SU-DHL-6 (cell line): ENCODE measurements at regions not wholly inside any gene's neighbourhood (a gene's known extent, or its start where the extent isn't known, plus 50 kb on each side); places are given as distances from the start of the nearest gene placed in this dataset.

Source experiments
- H2AFZ ChIP-seq: fragments of 200-600 bp; sonication (generic); 2 replicates; pipeline ENCODE4 v1.6.1; 2014; ENCODE audit warnings: low read depth, mild to moderate bottlenecking, moderate library complexity, mixed read lengths, antibody characterized with exemption, low read length; ENCODE audit not compliant: severe bottlenecking
- H3F3A ChIP-seq: fragments of 200-600 bp; shearing (Covaris generic); 2 replicates; pipeline ENCODE4 v1.6.0; 2016; ENCODE audit warnings: antibody characterized with exemption, mild to moderate bottlenecking; ENCODE audit not compliant: insufficient read depth
- H3K27ac ChIP-seq: fragments of 200-600 bp; sonication (generic); 2 replicates; pipeline ENCODE4 v1.5.1; 2016; ENCODE audit warnings: low read depth, mild to moderate bottlenecking, low read length, moderate library complexity, mixed read lengths
- H3K27me3 ChIP-seq: fragments of 200-600 bp; sonication (generic), shearing (Covaris generic); 2 replicates; pipeline ENCODE4 v1.6.0; 2014; ENCODE audit warnings: mild to moderate bottlenecking, low read length
- H3K36me3 ChIP-seq: fragments of 200-600 bp; sonication (generic); 2 replicates; pipeline ENCODE4 v1.6.1; 2014; ENCODE audit warnings: mild to moderate bottlenecking, low read length, mixed read lengths
- H3K4me2 ChIP-seq: fragments of 300-600, 200-600 bp; shearing (Covaris generic), sonication (generic); 2 replicates; pipeline ENCODE4 v1.6.0; 2014; ENCODE audit warnings: low read length, low read depth, mild to moderate bottlenecking; ENCODE audit not compliant: poor library complexity, severe bottlenecking
- H3K4me3 ChIP-seq: fragments of 200-600 bp; sonication (generic); 2 replicates; pipeline ENCODE4 v1.5.1; 2014; ENCODE audit warnings: antibody characterized with exemption, low read length, mild to moderate bottlenecking, mixed read lengths; ENCODE audit not compliant: insufficient read depth, poor library complexity, severe bottlenecking
- H3K79me2 ChIP-seq: fragments of 200-600 bp; sonication (generic); 2 replicates; pipeline ENCODE4 v1.6.1; 2014; ENCODE audit warnings: mild to moderate bottlenecking, low read length, moderate library complexity; ENCODE audit not compliant: insufficient read depth
- H3K9ac ChIP-seq: fragments of 200-600 bp; sonication (generic); 2 replicates; pipeline ENCODE4 v1.7.0; 2014; ENCODE audit warnings: mild to moderate bottlenecking, low read length
- H3K9me2 ChIP-seq: fragments of 200-600 bp; sonication (generic); replicated peaks from 2 replicates; pipeline ENCODE4 v1.6.1; 2014; ENCODE audit warnings: low read length; ENCODE audit not compliant: insufficient read depth
- H3K9me3 ChIP-seq: fragments of 200-600 bp; sonication (generic); 2 replicates; pipeline ENCODE4 v1.6.1; 2014; ENCODE audit warnings: low read length, mixed read lengths; ENCODE audit not compliant: insufficient read depth
- H4K20me1 ChIP-seq: fragments of 200-600 bp; sonication (generic); 2 replicates; pipeline ENCODE4 v1.6.1; 2014; ENCODE audit warnings: low read depth, mild to moderate bottlenecking, antibody characterized with exemption, low read length, moderate library complexity, mixed read lengths
- EZH2phosphoT487 ChIP-seq: fragments of 200-600 bp; sonication (generic), shearing (Covaris generic); conservative IDR thresholded peaks from 2 replicates; pipeline ENCODE4 v1.6.1; 2018; ENCODE audit warnings: mild to moderate bottlenecking, antibody characterized with exemption, low read length, moderate library complexity, mixed read lengths
- TF ChIP-seq, protein P1 (sequence below): fragments of 200-600 bp; sonication (generic); IDR thresholded peaks from one replicate; pipeline ENCODE4 v1.5.1; 2017; ENCODE audit warnings: antibody characterized with exemption, mild to moderate bottlenecking, low read length, moderate library complexity; ENCODE audit not compliant: insufficient read depth, poor library complexity, severe bottlenecking

DNA sequence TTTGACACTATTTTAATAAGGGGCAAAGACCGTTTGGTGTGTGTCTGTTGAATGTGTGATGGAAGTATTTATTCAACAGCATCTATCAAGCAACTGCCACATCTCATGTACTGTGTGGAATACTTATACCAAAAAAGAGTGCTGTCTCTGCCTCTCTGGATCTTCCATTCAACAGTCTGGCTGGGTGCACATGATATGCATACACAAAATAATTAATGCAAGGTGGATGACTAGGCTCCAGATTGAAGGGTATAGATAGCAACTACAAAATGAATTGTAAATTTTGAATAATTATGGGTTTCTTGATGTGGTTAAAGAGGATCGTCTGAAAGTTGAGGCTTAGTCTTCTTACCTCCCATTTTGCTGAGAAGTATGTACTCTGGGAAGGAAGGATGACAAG lies 145.9 kb upstream of the OTX2 start:
- Histone ChIP-seq H3K4me2 (no peak overlapping the region), H3K27ac (no peak overlapping the region), H3K9ac (no peak overlapping the region), H2AFZ (no peak overlapping the region), H3K27me3 (no peaks in the 10 kb centered on the region), H3K9me3 (no peaks in the 10 kb centered on the region), H4K20me1 (no peaks in the 10 kb centered on the region), H3K4me3 (no peak overlapping the region), H3K79me2 (no peaks in the 10 kb centered on the region), H3F3A (no peaks in the 10 kb centered on the region), H3K36me3 (no peaks in the 10 kb centered on the region), H3K9me2 (no peaks in the 10 kb centered on the region)
- TF ChIP-seq, protein P1, sequence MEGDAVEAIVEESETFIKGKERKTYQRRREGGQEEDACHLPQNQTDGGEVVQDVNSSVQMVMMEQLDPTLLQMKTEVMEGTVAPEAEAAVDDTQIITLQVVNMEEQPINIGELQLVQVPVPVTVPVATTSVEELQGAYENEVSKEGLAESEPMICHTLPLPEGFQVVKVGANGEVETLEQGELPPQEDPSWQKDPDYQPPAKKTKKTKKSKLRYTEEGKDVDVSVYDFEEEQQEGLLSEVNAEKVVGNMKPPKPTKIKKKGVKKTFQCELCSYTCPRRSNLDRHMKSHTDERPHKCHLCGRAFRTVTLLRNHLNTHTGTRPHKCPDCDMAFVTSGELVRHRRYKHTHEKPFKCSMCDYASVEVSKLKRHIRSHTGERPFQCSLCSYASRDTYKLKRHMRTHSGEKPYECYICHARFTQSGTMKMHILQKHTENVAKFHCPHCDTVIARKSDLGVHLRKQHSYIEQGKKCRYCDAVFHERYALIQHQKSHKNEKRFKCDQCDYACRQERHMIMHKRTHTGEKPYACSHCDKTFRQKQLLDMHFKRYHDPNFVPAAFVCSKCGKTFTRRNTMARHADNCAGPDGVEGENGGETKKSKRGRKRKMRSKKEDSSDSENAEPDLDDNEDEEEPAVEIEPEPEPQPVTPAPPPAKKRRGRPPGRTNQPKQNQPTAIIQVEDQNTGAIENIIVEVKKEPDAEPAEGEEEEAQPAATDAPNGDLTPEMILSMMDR = no peak
- no peak for TF ChIP-seq EZH2phosphoT487

DNA sequence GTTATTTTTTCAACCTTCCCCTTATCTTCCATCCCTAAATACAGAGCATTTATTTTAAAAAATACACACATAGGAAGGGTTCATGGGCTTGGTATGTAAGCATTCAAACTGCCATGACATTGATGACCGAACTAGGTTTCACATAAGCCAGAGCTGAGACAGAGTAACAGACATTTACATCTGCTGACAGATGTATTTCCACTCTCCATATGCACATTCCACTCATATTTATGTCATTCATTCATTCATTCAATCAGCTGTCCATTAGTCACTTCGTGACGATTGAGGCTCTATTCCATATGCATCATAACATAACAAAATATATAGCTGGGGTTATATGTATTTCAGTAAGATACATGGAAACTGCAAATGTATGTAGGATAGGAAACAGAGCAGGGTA lies 145.5 kb upstream of the OTX2 start:
- Histone ChIP-seq H3K9me2 (no peaks in the 10 kb centered on the region), H3K9ac (no peak overlapping the region), H3K4me2 (no peak overlapping the region), H3K79me2 (no peaks in the 10 kb centered on the region), H3K4me3 (no peak overlapping the region), H3K9me3 (no peaks in the 10 kb centered on the region), H3K27me3 (no peaks in the 10 kb centered on the region), H3K36me3 (no peaks in the 10 kb centered on the region), H3F3A (no peaks in the 10 kb centered on the region), H2AFZ (no peak overlapping the region), H3K27ac (no peak overlapping the region), H4K20me1 (no peaks in the 10 kb centered on the region)
- TF ChIP-seq, protein P1 = no peak
- TF ChIP-seq EZH2phosphoT487 = no peak

DNA sequence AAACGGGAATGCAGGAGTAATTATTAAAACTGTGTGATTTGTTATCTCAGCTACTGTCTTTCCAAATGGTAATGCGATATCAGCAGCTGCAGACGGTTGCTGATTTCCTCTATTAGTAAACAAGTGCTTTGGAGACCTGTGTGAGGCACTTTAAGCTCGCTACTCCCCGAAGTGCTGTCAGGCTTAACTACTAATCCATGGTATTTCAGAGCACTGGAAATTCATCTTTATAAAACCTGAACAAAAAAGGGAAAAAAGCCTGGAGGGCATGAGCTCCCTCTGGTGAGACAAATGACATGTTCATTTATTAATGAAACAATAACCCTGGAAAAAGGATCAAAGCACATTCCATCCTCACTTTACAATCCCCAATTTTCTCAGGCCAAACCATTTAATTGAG lies 143.6 kb upstream of the OTX2 start:
- Histone ChIP-seq H3K9ac (no peak overlapping the region), H3K9me3 (no peaks in the 10 kb centered on the region)

More for the DNA sequence above, 143.6 kb upstream of the OTX2 start:
- Histone ChIP-seq H3K27ac (no peak overlapping the region), H2AFZ (no peak overlapping the region), H3K27me3 (no peaks in the 10 kb centered on the region), H3K4me2 (no peak overlapping the region), H4K20me1 (no peaks in the 10 kb centered on the region), H3K36me3 (no peaks in the 10 kb centered on the region), H3F3A (no peaks in the 10 kb centered on the region), H3K4me3 (no peak overlapping the region), H3K9me2 (no peaks in the 10 kb centered on the region), H3K79me2 (no peaks in the 10 kb centered on the region)
- TF ChIP-seq, protein P1 = no peak
- TF ChIP-seq EZH2phosphoT487 = no peak
